Hepatocyte (in vitro differentiated cells): ENCODE measurements at regions not wholly inside any gene's neighbourhood (a gene's known extent, or its start where the extent isn't known, plus 50 kb on each side); places are given as distances from the start of the nearest gene placed in this dataset.

Experiments
- CTCF ChIP-seq: fragments of 200-600 bp; sonication (generic); IDR thresholded peaks from 2 replicates; pipeline ENCODE4 v1.5.1; 2016; ENCODE audit warnings: antibody characterized with exemption, mild to moderate bottlenecking; ENCODE audit not compliant: poor library complexity
- EZH2 ChIP-seq: fragments of 200-600 bp; sonication (generic); IDR thresholded peaks from 2 replicates; pipeline ENCODE4 v1.6.1; 2016; ENCODE audit warnings: antibody characterized with exemption, mild to moderate bottlenecking, borderline replicate concordance
- EZH2phosphoT487 ChIP-seq: fragments of 200-600 bp; sonication (generic); IDR thresholded peaks from one replicate; pipeline ENCODE4 v1.6.1; 2018; ENCODE audit warnings: antibody characterized with exemption, mild to moderate bottlenecking, low read depth, moderate library complexity; ENCODE audit not compliant: unreplicated experiment, severe bottlenecking

- TF ChIP-seq CTCF, result no peak
- no peak for TF ChIP-seq EZH2
- no peak for TF ChIP-seq EZH2phosphoT487
Observed at GRCh38 chr7:109699661-109700060, 1130.0 kb downstream of the DNAJB9 start.
